H1 (cell line): ENCODE measurements at regions not wholly inside any gene's neighbourhood (a gene's known extent, or its start where the extent isn't known, plus 50 kb on each side); places are given as distances from the start of the nearest gene placed in this dataset.

Experiments used
- CTCF ChIA-PET: fragments of 300-600 bp; sonication (Branson Sonifier 250); formaldehyde crosslinking; loops from one replicate; lab custom pipeline; 2021; ENCODE audit not compliant: partially characterized antibody; lab: Charles Lee
- POLR2A ChIA-PET: fragments of 300-600 bp; sonication (Branson Sonifier 250); formaldehyde crosslinking; loops from one replicate; lab custom pipeline; 2021; ENCODE audit warnings: inconsistent platforms; ENCODE audit not compliant: partially characterized antibody; lab: Charles Lee
- DNase-seq, 2 experiments: peaks; one replicate each; pipeline versions ENCODE4 v3.0.0 to v3.0.0-alpha.2; 2010 to 2022; ENCODE audit warnings: low spot score in 2 of 2, low read depth in 1 of 2, mixed read lengths in 1 of 2
- FAIRE-seq: peaks from 2 replicates; lab custom pipeline; 2011; peaks lifted over from hg19 to GRCh38; lab: Jason Lieb, UNC
- H2AFZ ChIP-seq: 2 replicates; pipeline ENCODE4 v1.8.1; 2012; ENCODE audit warnings: low read length, inconsistent platforms
- H2AK5ac ChIP-seq: 2 replicates; pipeline ENCODE4 v1.6.1; 2013; ENCODE audit warnings: low read depth, low read length
- H2BK120ac ChIP-seq: replicated peaks from 2 replicates; pipeline ENCODE3; 2013; ENCODE audit warnings: low read depth, low read length, inconsistent platforms
- H2BK12ac ChIP-seq: 2 replicates; pipeline ENCODE4 v1.6.1; 2013; ENCODE audit warnings: low read depth, low read length
- H2BK15ac ChIP-seq: 2 replicates; pipeline ENCODE4 v1.6.1; 2013; ENCODE audit warnings: low read length
- H2BK20ac ChIP-seq: 2 replicates; pipeline ENCODE4 v1.6.1; 2013; ENCODE audit warnings: low read length
- H2BK5ac ChIP-seq: 2 replicates; pipeline ENCODE4 v1.6.1; 2013; ENCODE audit warnings: low read depth, low read length
- H3K14ac ChIP-seq: 2 replicates; pipeline ENCODE4 v1.6.1; 2013; ENCODE audit warnings: inconsistent platforms; ENCODE audit not compliant: insufficient read length
- H3K18ac ChIP-seq: 2 replicates; pipeline ENCODE4 v1.6.1; 2013; ENCODE audit warnings: low read length; ENCODE audit errors: extremely low read depth
- H3K23ac ChIP-seq: 2 replicates; pipeline ENCODE4 v1.6.1; 2013; ENCODE audit warnings: inconsistent platforms; ENCODE audit not compliant: insufficient read length
- H3K23me2 ChIP-seq: 2 replicates; pipeline ENCODE4 v1.6.1; 2013; ENCODE audit warnings: low read depth, low read length
- H3K27ac ChIP-seq: 2 replicates; pipeline ENCODE4 v1.6.1; 2011; ENCODE audit warnings: low read depth, low read length, inconsistent platforms
- H3K27me3 ChIP-seq, 4 experiments: replicated peaks in 1 of 4; 1 replicate in 1 of 4; 2 replicates in 3 of 4; pipeline versions ENCODE4 v1.6.1 to v1.8.1; 2011 to 2013; ENCODE audit warnings: low read length in 3 of 4, mild to moderate bottlenecking in 3 of 4, inconsistent platforms in 2 of 4, mixed read lengths in 2 of 4, moderate library complexity in 1 of 4; ENCODE audit not compliant: control insufficient read depth in 3 of 4, insufficient read depth in 3 of 4; ENCODE audit errors: extremely low read depth in 1 of 4
- H3K36me3 ChIP-seq, 4 experiments: 2 replicates each; pipeline versions ENCODE4 v1.6.1 to v1.8.1; 2011 to 2013; ENCODE audit warnings: mild to moderate bottlenecking in 4 of 4, low read length in 3 of 4, moderate library complexity in 2 of 4, control low read depth in 1 of 4, inconsistent platforms in 1 of 4; ENCODE audit not compliant: insufficient read depth in 4 of 4, control insufficient read depth in 2 of 4
- H3K4ac ChIP-seq: replicated peaks from 2 replicates; pipeline ENCODE3; 2013; ENCODE audit warnings: low read length, low read depth, mixed read lengths, inconsistent platforms; ENCODE audit not compliant: insufficient read length
- H3K4me1 ChIP-seq, 4 experiments: replicated peaks in 1 of 4; 1 replicate in 1 of 4; 2 replicates in 3 of 4; pipeline versions ENCODE4 v1.6.1 to v1.8.1; 2011 to 2013; ENCODE audit warnings: low read length in 3 of 4, inconsistent platforms in 2 of 4, mixed read lengths in 1 of 4; ENCODE audit not compliant: insufficient read depth in 4 of 4, control insufficient read depth in 3 of 4
- H3K4me2 ChIP-seq, 2 experiments: 2 replicates each; pipeline versions ENCODE4 v1.6.1 to v1.8.1; 2011 to 2013; ENCODE audit warnings: low read depth in 2 of 2, low read length in 2 of 2, control low read depth in 1 of 2, inconsistent platforms in 1 of 2, mild to moderate bottlenecking in 1 of 2; ENCODE audit not compliant: insufficient read depth in 1 of 2
- H3K4me3 ChIP-seq, 4 experiments: fragments of 200-600, 300-600 bp in 1 of 4; sonication (generic), shearing (Covaris generic), sonication (Bioruptor Twin) in 1 of 4; 2 replicates each; pipeline versions ENCODE4 v1.5.1 to v1.8.1; 2011 to 2016; ENCODE audit warnings: low read length in 4 of 4, low read depth in 3 of 4, control low read depth in 2 of 4, inconsistent platforms in 2 of 4, mild to moderate bottlenecking in 2 of 4, mixed read lengths in 1 of 4, moderate library complexity in 1 of 4; ENCODE audit not compliant: insufficient read depth in 2 of 4; ENCODE audit errors: extremely low read depth in 1 of 4
- H3K56ac ChIP-seq: replicated peaks from 2 replicates; pipeline ENCODE3; 2013; ENCODE audit warnings: low read depth, mild to moderate bottlenecking, mixed read lengths, low read length, inconsistent platforms; ENCODE audit not compliant: insufficient read length
- H3K79me1 ChIP-seq: 2 replicates; pipeline ENCODE4 v1.6.1; 2013; ENCODE audit warnings: low read depth, low read length, control low read depth
- H3K79me2 ChIP-seq, 2 experiments: 2 replicates each; pipeline versions ENCODE4 v1.6.1 to v1.8.1; 2012 to 2013; ENCODE audit warnings: low read length in 2 of 2, mild to moderate bottlenecking in 2 of 2, inconsistent platforms in 1 of 2; ENCODE audit not compliant: insufficient read depth in 2 of 2, control insufficient read depth in 1 of 2
- H3K9ac ChIP-seq, 4 experiments: replicated peaks in 1 of 4; 1 replicate in 1 of 4; 2 replicates in 3 of 4; pipeline versions ENCODE4 v1.6.1 to v1.8.1; 2011 to 2013; ENCODE audit warnings: low read depth in 3 of 4, low read length in 3 of 4, control low read depth in 2 of 4, mild to moderate bottlenecking in 2 of 4, moderate library complexity in 2 of 4, inconsistent platforms in 1 of 4; ENCODE audit errors: extremely low read depth in 1 of 4
- H3K9me3 ChIP-seq, 2 experiments: 2 replicates each; pipeline versions ENCODE4 v1.6.1 to v1.8.1; 2012 to 2013; ENCODE audit warnings: mild to moderate bottlenecking in 2 of 2, moderate library complexity in 2 of 2, control low read depth in 1 of 2, inconsistent platforms in 1 of 2, low read depth in 1 of 2, low read length in 1 of 2, mixed read lengths in 1 of 2; ENCODE audit not compliant: insufficient read depth in 2 of 2
- H4K20me1 ChIP-seq, 2 experiments: replicated peaks in 1 of 2; 2 replicates each; pipeline versions ENCODE3 to v1.8.1; 2011 to 2013; ENCODE audit warnings: inconsistent platforms in 2 of 2, low read length in 2 of 2, mild to moderate bottlenecking in 1 of 2; ENCODE audit not compliant: insufficient read depth in 2 of 2, control insufficient read depth in 1 of 2
- H4K5ac ChIP-seq: 2 replicates; pipeline ENCODE4 v1.6.1; 2013; ENCODE audit warnings: low read length, low read depth, mixed read lengths, inconsistent platforms; ENCODE audit not compliant: insufficient read length
- H4K8ac ChIP-seq: 2 replicates; pipeline ENCODE4 v1.8.0; 2013; ENCODE audit warnings: mild to moderate bottlenecking, moderate library complexity, low read length, inconsistent platforms; ENCODE audit not compliant: insufficient read depth; ENCODE audit errors: extremely low read depth
- H4K91ac ChIP-seq: replicated peaks from 2 replicates; pipeline ENCODE3; 2013; ENCODE audit warnings: low read length, mixed read lengths, inconsistent platforms; ENCODE audit not compliant: insufficient read length
- WGBS, 2 experiments: shearing (Covaris generic) in 1 of 2; methylation state at CpG; one replicate each; pipeline versions ENCODE4 v1.1.6 to v1.1.7; 2013 to 2015; ENCODE audit warnings: low lambda C conversion rate in 2 of 2, mixed read lengths in 2 of 2, inconsistent platforms in 1 of 2, low coverage in 1 of 2, missing lambda C conversion rate in 1 of 2; ENCODE audit not compliant: insufficient replicate concordance in 2 of 2, insufficient coverage in 1 of 2, insufficient read length in 1 of 2; ENCODE audit errors: extremely low coverage in 1 of 2, missing lambda C conversion rate in 1 of 2; 5-methylcytosine and 5-hydroxymethylcytosine counted together

GRCh38 chr3:59234884-59235633, 185.2 kb upstream of the CFAP20DC start:
- no peak overlapping the region for H3K4me2 ChIP-seq
- H2BK120ac ChIP-seq = no peak overlapping the region
- H2AFZ ChIP-seq = no peak overlapping the region
- peaks cover under 1 to 11% of the 10 kb centered on the region in 2 experiments; a peak in 2 of 4 replicates for H3K9me3 ChIP-seq
- no peak overlapping the region for H3K56ac ChIP-seq
- H2BK5ac ChIP-seq = no peak overlapping the region
- DNase-seq (no peak), FAIRE-seq (no peak)
- no peaks in the 10 kb centered on the region for H4K20me1 ChIP-seq
- ChIA-PET CTCF (interaction anchor here (0.6 to 1.9 kb wide), 3 partner anchors 22 to 92 kb away, joined by 3 to 4 read pairs (median 4); no protein-coding TSS in a partner anchor), POLR2A (no interaction called here)
- no peak overlapping the region for H3K14ac ChIP-seq
- H2BK15ac ChIP-seq = no peak overlapping the region
- H2AK5ac ChIP-seq = no peak overlapping the region
- H4K8ac ChIP-seq = no peak overlapping the region
- no peaks in the 10 kb centered on the region for H3K27me3 ChIP-seq
- H3K23me2 ChIP-seq = no peaks in the 10 kb centered on the region
- H2BK20ac ChIP-seq = no peak overlapping the region
- no peaks in the 10 kb centered on the region for H3K4me1 ChIP-seq
- H3K18ac ChIP-seq = no peak overlapping the region
- no peak overlapping the region for H2BK12ac ChIP-seq
- no peak overlapping the region for H3K4ac ChIP-seq
- H3K27ac ChIP-seq = no peak overlapping the region
- no peaks in the 10 kb centered on the region for H3K36me3 ChIP-seq
- WGBS, 2 experiments = 95% methylated on average over 2 of the region's 2 CpGs; no CpG with 5 or more reads in 1 of the 2 experiments
- H3K79me2 ChIP-seq = no peaks in the 10 kb centered on the region
- no peak overlapping the region for H3K4me3 ChIP-seq
- no peak overlapping the region for H3K9ac ChIP-seq
- H4K91ac ChIP-seq = no peak overlapping the region
- H3K23ac ChIP-seq = no peak overlapping the region
- H4K5ac ChIP-seq = no peak overlapping the region
- no peaks in the 10 kb centered on the region for H3K79me1 ChIP-seq
